K562 (cell line): ENCODE measurements at regions not wholly inside any gene's neighbourhood (a gene's known extent, or its start where the extent isn't known, plus 50 kb on each side); places are given as distances from the start of the nearest gene placed in this dataset.

Source experiments
- ATAC-seq: fragments of 200-7000 bp; cut with Tn5 transposase; 3 replicates; pipeline ENCODE4 v1.9.1; 2020; ENCODE audit warnings: moderate library complexity
- BruUV-seq: library from RNA; stranded (reverse); fragments of 400-500 nt; replicated peaks from 2 replicates; lab custom pipeline; 2021; lab: Mats Ljungman, UMichigan
- CTCF ChIA-PET: fragments of 300-600 bp; formaldehyde crosslinking; extraction: SDS; loops from one replicate; lab custom pipeline; 2021; ENCODE audit warnings: low intra/inter-chr PET ratio; lab: Yijun Ruan, JAX
- POLR2A ChIA-PET: fragments of 300-600, 350-650 bp; sonication (Branson Sonifier 250); formaldehyde crosslinking; extraction: SDS; loops from one replicate; lab custom pipeline; 2021; ENCODE audit warnings: antibody characterized with exemption, inconsistent platforms; lab: Yijun Ruan, JAX
- DNase-seq, 4 experiments: peaks; one replicate each; pipeline versions ENCODE4 v3.0.0 to v3.0.0-alpha.2; 2011 to 2018; ENCODE audit warnings: low spot score in 3 of 4, mixed read lengths in 3 of 4; ENCODE audit errors: extremely low read depth in 1 of 4
- FAIRE-seq: peaks from 2 replicates; lab custom pipeline; 2011; peaks lifted over from hg19 to GRCh38; lab: Jason Lieb, UNC
- H2AFZ ChIP-seq: 2 replicates; pipeline ENCODE4 v1.6.0; 2011; ENCODE audit warnings: low read depth, low read length, control low read depth, inconsistent platforms
- H3K27ac ChIP-seq: fragments of 200-600 bp; 3 replicates; pipeline ENCODE4 v1.8.0; 2011; ENCODE audit warnings: low read depth, mild to moderate bottlenecking, control low read depth, inconsistent platforms, low read length, moderate library complexity, mixed read lengths; ENCODE audit errors: extremely low read depth
- H3K27me3 ChIP-seq, 2 experiments: fragments of 300-600 bp in 1 of 2; 2 replicates in 1 of 2; 3 replicates in 1 of 2; pipeline versions ENCODE4 v1.6.0 to v1.8.0; 2011; ENCODE audit warnings: inconsistent platforms in 2 of 2, low read length in 2 of 2, mild to moderate bottlenecking in 1 of 2, mixed read lengths in 1 of 2, moderate library complexity in 1 of 2; ENCODE audit not compliant: control insufficient read depth in 2 of 2, insufficient read depth in 2 of 2
- H3K36me3 ChIP-seq: fragments of 300-600 bp; 3 replicates; pipeline ENCODE4 v1.8.0; 2011; ENCODE audit warnings: mild to moderate bottlenecking, low read length, inconsistent platforms; ENCODE audit not compliant: control insufficient read depth, insufficient read depth
- H3K4me1 ChIP-seq, 2 experiments: fragments of 200-600 bp in 1 of 2; replicated peaks in 1 of 2; 2 replicates in 1 of 2; 3 replicates in 1 of 2; pipeline versions ENCODE4 v1.5.1 to v1.8.0; 2011; ENCODE audit warnings: inconsistent platforms in 2 of 2, low read length in 2 of 2, mild to moderate bottlenecking in 1 of 2, mixed read lengths in 1 of 2, moderate library complexity in 1 of 2; ENCODE audit not compliant: control insufficient read depth in 2 of 2, insufficient read depth in 2 of 2
- H3K4me2 ChIP-seq: 2 replicates; pipeline ENCODE4 v1.6.1; 2011; ENCODE audit warnings: low read length, control low read depth, inconsistent platforms, mixed read lengths; ENCODE audit not compliant: insufficient read depth
- H3K4me3 ChIP-seq: fragments of 200-600 bp; sonication (generic), shearing (Covaris generic); 2 replicates; pipeline ENCODE4 v1.5.1; 2016; ENCODE audit warnings: control low read depth, inconsistent platforms
- H3K79me2 ChIP-seq: fragments of 200-600 bp; 3 replicates; pipeline ENCODE4 v1.8.0; 2011; ENCODE audit warnings: low read length, inconsistent platforms; ENCODE audit not compliant: control insufficient read depth, insufficient read depth
- H3K9ac ChIP-seq, 2 experiments: 2 replicates each; pipeline versions ENCODE4 v1.6.0 to v1.6.1; 2011; ENCODE audit warnings: low read depth in 2 of 2, low read length in 2 of 2, control low read depth in 1 of 2, inconsistent platforms in 1 of 2, mild to moderate bottlenecking in 1 of 2, mixed read lengths in 1 of 2; ENCODE audit not compliant: insufficient read depth in 1 of 2
- H3K9me1 ChIP-seq: one replicate; pipeline ENCODE4 v1.6.0; 2011; ENCODE audit warnings: inconsistent platforms, mild to moderate bottlenecking, low read length, moderate library complexity; ENCODE audit not compliant: control insufficient read depth, insufficient read depth
- H3K9me3 ChIP-seq: replicated peaks from 2 replicates; pipeline ENCODE4 v1.5.1; 2011; ENCODE audit warnings: low read depth, low read length, inconsistent platforms; ENCODE audit not compliant: control insufficient read depth, insufficient read depth
- H4K20me1 ChIP-seq: replicated peaks from 2 replicates; pipeline ENCODE4 v1.6.1; 2011; ENCODE audit warnings: low read length, inconsistent platforms, mixed read lengths; ENCODE audit not compliant: control insufficient read depth, insufficient read depth
- ATF1 ChIP-seq, 2 experiments: fragments of 450-650 bp in 1 of 2; IDR thresholded peaks; 2 replicates each; pipeline ENCODE4 v1.6.1; 2016; ENCODE audit warnings: missing compliant biosample characterization in 1 of 2, missing genetic modification characterization in 1 of 2
- DDX20 ChIP-seq: fragments of 450-650 bp; IDR thresholded peaks from 2 replicates; pipeline ENCODE4 v1.6.1; 2016; ENCODE audit warnings: missing genetic modification characterization, low read depth, mild to moderate bottlenecking, missing compliant biosample characterization, moderate library complexity
- E2F8 ChIP-seq: fragments of 450-650 bp; IDR thresholded peaks from 2 replicates; pipeline ENCODE4 v1.7.1; 2018; ENCODE audit warnings: mild to moderate bottlenecking, low read depth; ENCODE audit not compliant: partially characterized antibody
- KDM5B ChIP-seq: fragments of 200-600 bp; sonication (generic); IDR thresholded peaks from 2 replicates; pipeline ENCODE4 v1.6.1; 2012; ENCODE audit warnings: low read depth, mild to moderate bottlenecking, moderate library complexity, low read length, control low read depth, inconsistent platforms; ENCODE audit not compliant: insufficient replicate concordance
- RFX7 ChIP-seq: fragments of 250-450 bp; sonication (Bioruptor Pico); IDR thresholded peaks from 2 replicates; pipeline ENCODE4 v1.5.1; 2021; ENCODE audit warnings: mild to moderate bottlenecking
- SREBF1 ChIP-seq: fragments of 150-350 bp; IDR thresholded peaks from 2 replicates; pipeline ENCODE4 v1.6.1; 2014; ENCODE audit warnings: antibody characterized with exemption, low read depth, low read length, borderline replicate concordance
- ZNF184 ChIP-seq: sonication (generic); formaldehyde crosslinking; IDR thresholded peaks from 2 replicates; pipeline ENCODE4 v1.5.0; 2020; ENCODE audit warnings: missing genetic modification reagents
- WGBS: fragments of 100-300 bp; shearing (Covaris generic); methylation state at CpG from one replicate; pipeline ENCODE4 v1.1.6; 2016; ENCODE audit warnings: low coverage, mixed read lengths; ENCODE audit not compliant: insufficient coverage; ENCODE audit errors: missing lambda C conversion rate; 5-methylcytosine and 5-hydroxymethylcytosine counted together
- in situ Hi-C: fragments of 300-500 bp; cut with MboI; formaldehyde crosslinking; loops from 4 replicates; pipeline ENCODE4 v1.15.0; 2018; ENCODE audit warnings: inconsistent platforms, mixed read lengths
- intact Hi-C: fragments of 100-400 bp; cut with micrococcal nuclease; formaldehyde crosslinking; loops from 2 replicates; pipeline ENCODE4 v1.14.2; 2022
- TF ChIP-seq, protein P1 (sequence below): fragments of 250-450 bp; sonication (Bioruptor Pico); IDR thresholded peaks from 2 replicates; pipeline ENCODE4 v1.4.0; 2020; ENCODE audit warnings: borderline replicate concordance

DNA sequence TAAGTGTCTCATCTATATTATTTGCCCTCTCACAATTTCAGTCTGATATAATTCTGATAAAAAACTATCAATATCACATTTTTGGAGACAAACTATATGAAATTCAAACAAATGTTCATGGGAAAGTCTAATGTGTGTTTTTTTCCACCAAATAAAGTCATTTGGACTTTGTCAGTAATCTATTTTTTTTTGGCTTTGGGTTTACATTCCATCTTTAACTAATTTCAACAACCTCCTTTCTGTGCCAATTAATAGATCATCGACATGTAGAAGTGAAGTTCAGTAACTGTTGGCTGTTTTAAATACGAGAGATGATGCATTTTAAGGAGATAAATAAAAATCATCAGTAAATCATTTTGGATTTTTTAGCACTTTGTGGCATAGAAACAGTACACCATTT, 1623.0 kb upstream of the ACVR2A start:
- H3K27ac ChIP-seq, result no peak overlapping the region
- BruUV-seq, result no TSS peak
- H3K9me3 ChIP-seq, result no peaks in the 10 kb centered on the region
- H3K9ac ChIP-seq, result no peak overlapping the region
- H3K9me1 ChIP-seq, result no peaks in the 10 kb centered on the region
- CTCF ChIA-PET, result no interaction called here
- in situ Hi-C loops, result no loop called here
- H3K27me3 ChIP-seq, result no peaks in the 10 kb centered on the region
- H3K4me1 ChIP-seq, result no peaks in the 10 kb centered on the region
- POLR2A ChIA-PET, result no interaction called here
- no peak for FAIRE-seq
- no peaks in the 10 kb centered on the region for H3K79me2 ChIP-seq
- no peak overlapping the region for H2AFZ ChIP-seq
- no peaks in the 10 kb centered on the region for H4K20me1 ChIP-seq
- TF ChIP-seq, protein P1, sequence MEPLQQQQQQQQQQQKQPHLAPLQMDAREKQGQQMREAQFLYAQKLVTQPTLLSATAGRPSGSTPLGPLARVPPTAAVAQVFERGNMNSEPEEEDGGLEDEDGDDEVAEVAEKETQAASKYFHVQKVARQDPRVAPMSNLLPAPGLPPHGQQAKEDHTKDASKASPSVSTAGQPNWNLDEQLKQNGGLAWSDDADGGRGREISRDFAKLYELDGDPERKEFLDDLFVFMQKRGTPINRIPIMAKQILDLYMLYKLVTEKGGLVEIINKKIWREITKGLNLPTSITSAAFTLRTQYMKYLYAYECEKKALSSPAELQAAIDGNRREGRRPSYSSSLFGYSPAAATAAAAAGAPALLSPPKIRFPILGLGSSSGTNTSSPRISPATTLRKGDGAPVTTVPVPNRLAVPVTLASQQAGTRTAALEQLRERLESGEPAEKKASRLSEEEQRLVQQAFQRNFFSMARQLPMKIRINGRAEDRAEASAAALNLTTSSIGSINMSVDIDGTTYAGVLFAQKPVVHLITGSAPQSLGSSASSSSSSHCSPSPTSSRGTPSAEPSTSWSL (CRISPR knock-in tag), result no peak
- no peak for TF ChIP-seq RFX7
- no peak for TF ChIP-seq KDM5B
- no peak for TF ChIP-seq E2F8
- TF ChIP-seq DDX20 (tag), result no peak
- no peak for TF ChIP-seq SREBF1
- TF ChIP-seq ATF1 (CRISPR knock-in tag; IDR thresholded peaks at IDR 0.05), result no peak
- no peak for TF ChIP-seq ATF1 (tag; IDR thresholded peaks at IDR 0.05)
- no peak for TF ChIP-seq ZNF184
- no peak for DNase-seq
- ATAC-seq, result no peak
- no peak overlapping the region for H3K4me2 ChIP-seq
- H3K36me3 ChIP-seq, result no peaks in the 10 kb centered on the region
- 0% methylated on average over 2 of the region's 2 CpGs for WGBS
- intact Hi-C loops, result no loop called here
- no peak overlapping the region for H3K4me3 ChIP-seq
